Lung (tissue), 11 donors: ENCODE measurements at regions not wholly inside any gene's neighbourhood (a gene's known extent, or its start where the extent isn't known, plus 50 kb on each side); places are given as distances from the start of the nearest gene placed in this dataset.
A peak's percentile ranks its signal among the peaks of the same experiment; 100 is the strongest.

Experiments
- ATAC-seq: fragments of 200-7000 bp; cut with Tn5 transposase; one replicate; pipeline ENCODE4 v1.9.1; 2020; ENCODE audit warnings: moderate number of reproducible peaks; ENCODE audit not compliant: insufficient read depth, low FRiP score
- DNase-seq, 3 donors: peaks; one replicate each; pipeline ENCODE4 v3.0.0-alpha.2; 2013 to 2017
- H3K27ac ChIP-seq, 2 donors: one replicate each; pipeline ENCODE4 v1.5.1; 2013; ENCODE audit warnings: mild to moderate bottlenecking in 2 of 2, moderate library complexity in 2 of 2, control low read depth in 1 of 2, inconsistent platforms in 1 of 2, low read depth in 1 of 2, low read length in 1 of 2
- H3K27me3 ChIP-seq, 3 donors: one replicate each; pipeline ENCODE4 v1.5.1; 2013; ENCODE audit warnings: low read length in 2 of 3; ENCODE audit not compliant: control insufficient read depth in 3 of 3, insufficient read depth in 3 of 3
- H3K36me3 ChIP-seq, 4 donors: one replicate each; pipeline ENCODE4 v1.5.1; 2013; ENCODE audit warnings: low read length in 4 of 4, mild to moderate bottlenecking in 1 of 4, moderate library complexity in 1 of 4; ENCODE audit not compliant: control insufficient read depth in 4 of 4, insufficient read depth in 4 of 4
- H3K4me1 ChIP-seq, 5 donors: one replicate each; pipeline ENCODE4 v1.5.1; 2013; ENCODE audit warnings: low read length in 5 of 5, mild to moderate bottlenecking in 2 of 5, moderate library complexity in 1 of 5; ENCODE audit not compliant: control insufficient read depth in 5 of 5, insufficient read depth in 5 of 5
- H3K4me3 ChIP-seq: one replicate; pipeline ENCODE4 v1.5.1; 2013; ENCODE audit warnings: mild to moderate bottlenecking, control low read depth, moderate library complexity
- H3K9ac ChIP-seq, 2 donors: one replicate each; pipeline ENCODE4 v1.5.1; 2013; ENCODE audit warnings: low read length in 2 of 2, control low read depth in 1 of 2; ENCODE audit not compliant: insufficient read depth in 1 of 2
- H3K9me3 ChIP-seq, 4 donors: one replicate each; pipeline ENCODE4 v1.5.1; 2013; ENCODE audit warnings: low read length in 3 of 4, mild to moderate bottlenecking in 1 of 4, moderate library complexity in 1 of 4; ENCODE audit not compliant: control insufficient read depth in 4 of 4, insufficient read depth in 3 of 4
- CTCF ChIP-seq: IDR thresholded peaks from 2 replicates; pipeline ENCODE4 v1.5.1; 2012; ENCODE audit warnings: mild to moderate bottlenecking; ENCODE audit errors: control extremely low read depth, extremely low read depth
- WGBS, 2 donors: extraction: QIAGEN DNeasy Blood & Tissue Kit; methylation state at CpG; one replicate each; pipeline ENCODE4 v1.1.7; 2013; 5-methylcytosine and 5-hydroxymethylcytosine counted together
- donor health status: control.
- donor health status: control.
- donor health status: Bipolar disorder and iron deficiency.
- donor health status: healthy.
- donor health status: DM: yes; HTN: yes; CAD: no.

- TF ChIP-seq CTCF: no peak
- H3K9me3 ChIP-seq: no peaks in the 10 kb centered on the region
- no peaks in the 10 kb centered on the region for H3K36me3 ChIP-seq
- H3K27ac ChIP-seq: no peak overlapping the region
- no peaks in the 10 kb centered on the region for H3K27me3 ChIP-seq
- 78 to 82% methylated on average over 2 of the region's 2 CpGs for WGBS, 2 donors
- H3K4me3 ChIP-seq: no peak overlapping the region
- H3K9ac ChIP-seq: no peak overlapping the region
- no peak for ATAC-seq
- no peak for DNase-seq
- H3K4me1 ChIP-seq: no peaks in the 10 kb centered on the region
These were observed 257.7 kb upstream of the AZI2 start for GRCh38 chr3:28606283-28606682.

GRCh38 chr3:28612232-28612631 lies 263.6 kb upstream of the AZI2 start:
- Histone ChIP-seq H3K36me3 (no peaks in the 10 kb centered on the region), H3K4me3 (no peak overlapping the region), H3K27me3 (no peaks in the 10 kb centered on the region), H3K9me3 (no peaks in the 10 kb centered on the region), H3K4me1 (peaks cover 0 to 19% (median 0%) of the 10 kb centered on the region in 5 donors), H3K27ac (no peak overlapping the region), H3K9ac (no peak overlapping the region)
- no peak for ATAC-seq
- DNase-seq: peak in 1 of 3 donors; percentile 26
- TF ChIP-seq CTCF: no peak

- Histone ChIP-seq H3K9ac (no peak overlapping the region), H3K27me3 (no peaks in the 10 kb centered on the region), H3K4me3 (no peak overlapping the region), H3K27ac (no peak overlapping the region), H3K4me1 (peaks cover 0 to 25% (median 0%) of the 10 kb centered on the region in 5 donors), H3K9me3 (no peaks in the 10 kb centered on the region), H3K36me3 (no peaks in the 10 kb centered on the region)
- no peak for DNase-seq
- no peak for TF ChIP-seq CTCF
- 96% methylated on average over 6 of the region's 6 CpGs for WGBS, 2 donors
- ATAC-seq: no peak
These were observed 265.0 kb upstream of the AZI2 start for GRCh38 chr3:28613511-28614106.

GRCh38 chr3:28615071-28615470 lies 266.4 kb upstream of the AZI2 start:
- H3K4me3 ChIP-seq: no peak overlapping the region
- peaks cover 0 to 25% (median 0%) of the 10 kb centered on the region in 5 donors for H3K4me1 ChIP-seq
- H3K9ac ChIP-seq: no peak overlapping the region
- H3K27me3 ChIP-seq: no peaks in the 10 kb centered on the region
- H3K36me3 ChIP-seq: no peaks in the 10 kb centered on the region
- no peak for TF ChIP-seq CTCF
- no peaks in the 10 kb centered on the region for H3K9me3 ChIP-seq
- 84 to 88% methylated on average over 5 of the region's 5 CpGs for WGBS, 2 donors
- H3K27ac ChIP-seq: no peak overlapping the region
- no peak for DNase-seq
- no peak for ATAC-seq
